HFFc6 (cell line): ENCODE measurements at regions not wholly inside any gene's neighbourhood (a gene's known extent, or its start where the extent isn't known, plus 50 kb on each side); places are given as distances from the start of the nearest gene placed in this dataset.

ENCODE experiments used
- DNase-seq: peaks from one replicate; pipeline ENCODE4 v3.0.0-alpha.2; 2018
- H3K27ac Mint-ChIP-seq: 2 replicates; pipeline ENCODE4 v1.8.0; 2020; ENCODE audit warnings: mild to moderate bottlenecking, mixed read lengths
- H3K27me3 Mint-ChIP-seq: 2 replicates; pipeline ENCODE4 v1.8.0; 2021; ENCODE audit warnings: mild to moderate bottlenecking, moderate library complexity, mixed read lengths; ENCODE audit not compliant: insufficient read depth
- H3K36me3 Mint-ChIP-seq: 2 replicates; pipeline ENCODE4 v1.8.0; 2021; ENCODE audit warnings: low read depth, mixed read lengths
- H3K4me1 Mint-ChIP-seq: 2 replicates; pipeline ENCODE4 v1.8.0; 2020; ENCODE audit warnings: low read depth, mixed read lengths
- H3K4me3 Mint-ChIP-seq: 2 replicates; pipeline ENCODE4 v1.8.0; 2020; ENCODE audit warnings: mild to moderate bottlenecking, moderate library complexity, mixed read lengths
- H3K9me3 Mint-ChIP-seq: 2 replicates; pipeline ENCODE4 v1.8.0; 2020; ENCODE audit warnings: mild to moderate bottlenecking, mixed read lengths
- TF ChIP-seq, protein P1 (sequence below): fragments of 200-600 bp; sonication (generic); IDR thresholded peaks from 2 replicates; pipeline ENCODE4 v1.5.0; 2021; ENCODE audit warnings: antibody characterized with exemption, mild to moderate bottlenecking

GRCh38 chr2:234850818-234851217, 101.0 kb upstream of the SH3BP4 start:
- peaks cover 12% of the 10 kb centered on the region for H3K27me3 Mint-ChIP-seq
- H3K27ac Mint-ChIP-seq: no peak overlapping the region

GRCh38 chr2:234849678-234850077, 102.1 kb upstream of the SH3BP4 start:
- Mint-ChIP-seq H3K9me3 (no peaks in the 10 kb centered on the region), H3K4me3 (no peak overlapping the region), H3K4me1 (no peaks in the 10 kb centered on the region), H3K27ac (no peak overlapping the region), H3K27me3 (peaks cover 13% of the 10 kb centered on the region), H3K36me3 (no peaks in the 10 kb centered on the region; the same call in 1 of the 2 replicates)
- DNase-seq: no peak
- TF ChIP-seq, protein P1, sequence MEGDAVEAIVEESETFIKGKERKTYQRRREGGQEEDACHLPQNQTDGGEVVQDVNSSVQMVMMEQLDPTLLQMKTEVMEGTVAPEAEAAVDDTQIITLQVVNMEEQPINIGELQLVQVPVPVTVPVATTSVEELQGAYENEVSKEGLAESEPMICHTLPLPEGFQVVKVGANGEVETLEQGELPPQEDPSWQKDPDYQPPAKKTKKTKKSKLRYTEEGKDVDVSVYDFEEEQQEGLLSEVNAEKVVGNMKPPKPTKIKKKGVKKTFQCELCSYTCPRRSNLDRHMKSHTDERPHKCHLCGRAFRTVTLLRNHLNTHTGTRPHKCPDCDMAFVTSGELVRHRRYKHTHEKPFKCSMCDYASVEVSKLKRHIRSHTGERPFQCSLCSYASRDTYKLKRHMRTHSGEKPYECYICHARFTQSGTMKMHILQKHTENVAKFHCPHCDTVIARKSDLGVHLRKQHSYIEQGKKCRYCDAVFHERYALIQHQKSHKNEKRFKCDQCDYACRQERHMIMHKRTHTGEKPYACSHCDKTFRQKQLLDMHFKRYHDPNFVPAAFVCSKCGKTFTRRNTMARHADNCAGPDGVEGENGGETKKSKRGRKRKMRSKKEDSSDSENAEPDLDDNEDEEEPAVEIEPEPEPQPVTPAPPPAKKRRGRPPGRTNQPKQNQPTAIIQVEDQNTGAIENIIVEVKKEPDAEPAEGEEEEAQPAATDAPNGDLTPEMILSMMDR: no peak

More at GRCh38 chr2:234850818-234851217, 101.0 kb upstream of the SH3BP4 start:
- DNase-seq: no peak
- no peaks in the 10 kb centered on the region for H3K9me3 Mint-ChIP-seq
- H3K4me1 Mint-ChIP-seq: no peaks in the 10 kb centered on the region
- no peaks in the 10 kb centered on the region; the same call in 1 of the 2 replicates for H3K36me3 Mint-ChIP-seq
- no peak overlapping the region for H3K4me3 Mint-ChIP-seq
- TF ChIP-seq, protein P1: no peak

DNA sequence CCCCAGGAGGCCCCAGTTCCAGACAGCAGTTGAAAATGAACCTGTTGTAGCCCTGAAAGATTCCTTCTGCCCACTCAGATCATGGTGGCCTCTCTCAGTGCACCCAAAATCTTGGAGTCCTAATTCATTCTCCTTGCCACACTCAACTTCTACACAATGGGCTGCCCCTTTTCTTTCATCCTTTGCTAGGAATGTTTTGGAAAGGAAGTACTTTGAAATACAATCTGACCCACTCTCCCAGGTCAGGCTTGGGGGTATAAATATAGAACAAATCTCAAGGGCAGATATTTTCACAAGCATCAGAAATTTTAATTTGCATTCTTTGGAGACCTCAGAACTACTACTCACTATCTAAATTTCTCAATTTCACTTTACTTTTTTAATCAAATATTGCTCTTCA, 103.2 kb upstream of the SH3BP4 start:
- Mint-ChIP-seq H3K4me1 (no peaks in the 10 kb centered on the region), H3K4me3 (no peak overlapping the region), H3K27ac (no peak overlapping the region), H3K36me3 (no peaks in the 10 kb centered on the region; the same call in 1 of the 2 replicates), H3K9me3 (no peaks in the 10 kb centered on the region), H3K27me3 (peaks cover 11% of the 10 kb centered on the region)
- TF ChIP-seq, protein P1: no peak
- DNase-seq: no peak

- Mint-ChIP-seq H3K4me3 (no peak overlapping the region), H3K36me3 (no peaks in the 10 kb centered on the region; the same call in 1 of the 2 replicates)
- TF ChIP-seq, protein P1: no peak
These were observed 104.2 kb upstream of the SH3BP4 start for GRCh38 chr2:234847639-234848038.

GRCh38 chr2:234847364-234847635, 104.5 kb upstream of the SH3BP4 start:
- H3K4me1 Mint-ChIP-seq: no peaks in the 10 kb centered on the region
- no peak for DNase-seq
- no peaks in the 10 kb centered on the region for H3K9me3 Mint-ChIP-seq
- no peaks in the 10 kb centered on the region; the same call in 1 of the 2 replicates for H3K36me3 Mint-ChIP-seq
- TF ChIP-seq, protein P1: no peak
- no peak overlapping the region for H3K27ac Mint-ChIP-seq
- H3K27me3 Mint-ChIP-seq: peaks cover 9% of the 10 kb centered on the region
- H3K4me3 Mint-ChIP-seq: no peak overlapping the region

More at GRCh38 chr2:234847639-234848038, 104.2 kb upstream of the SH3BP4 start:
- H3K4me1 Mint-ChIP-seq: no peaks in the 10 kb centered on the region
- no peaks in the 10 kb centered on the region for H3K9me3 Mint-ChIP-seq
- DNase-seq: no peak
- H3K27me3 Mint-ChIP-seq: peaks cover 9% of the 10 kb centered on the region
- H3K27ac Mint-ChIP-seq: no peak overlapping the region
